Keratinocyte (primary cell): ENCODE measurements at regions not wholly inside any gene's neighbourhood (a gene's known extent, or its start where the extent isn't known, plus 50 kb on each side); places are given as distances from the start of the nearest gene placed in this dataset.

Experiments used
- DNase-seq: peaks from one replicate; pipeline ENCODE4 v3.0.0-alpha.2; 2011; ENCODE audit warnings: low read depth, missing footprints, low spot score
- FAIRE-seq: peaks from 2 replicates; lab custom pipeline; 2011; peaks lifted over from hg19 to GRCh38; lab: Jason Lieb, UNC
- H2AFZ ChIP-seq: 2 replicates; pipeline ENCODE4 v1.6.0; 2012; ENCODE audit warnings: low read length, control low read depth, inconsistent platforms; ENCODE audit not compliant: control insufficient read depth
- H3K27ac ChIP-seq: 2 replicates; pipeline ENCODE4 v1.5.1; 2011; ENCODE audit warnings: low read length; ENCODE audit not compliant: control insufficient read depth, insufficient read depth
- H3K27me3 ChIP-seq: 3 replicates; pipeline ENCODE4 v1.6.0; 2011; ENCODE audit warnings: low read length; ENCODE audit not compliant: control insufficient read depth, insufficient read depth; ENCODE audit errors: extremely low read depth
- H3K36me3 ChIP-seq, 2 experiments: 2 replicates in 1 of 2; 3 replicates in 1 of 2; pipeline ENCODE4 v1.5.1; 2011; ENCODE audit warnings: low read length in 2 of 2, mild to moderate bottlenecking in 1 of 2; ENCODE audit not compliant: control insufficient read depth in 2 of 2, insufficient read depth in 2 of 2; ENCODE audit errors: extremely low read depth in 1 of 2
- H3K4me1 ChIP-seq: 3 replicates; pipeline ENCODE4 v1.5.1; 2011; ENCODE audit warnings: low read length; ENCODE audit not compliant: control insufficient read depth, insufficient read depth; ENCODE audit errors: extremely low read depth
- H3K4me2 ChIP-seq: 3 replicates; pipeline ENCODE4 v1.6.0; 2011; ENCODE audit warnings: low read depth, low read length; ENCODE audit not compliant: control insufficient read depth, insufficient read depth; ENCODE audit errors: extremely low read depth
- H3K4me3 ChIP-seq, 3 experiments: fragments of 200-600 bp in 1 of 3; sonication (generic) in 1 of 3; 2 replicates in 2 of 3; 3 replicates in 1 of 3; pipeline ENCODE4 v1.5.1; 2011 to 2016; ENCODE audit warnings: low read length in 3 of 3, mild to moderate bottlenecking in 3 of 3, control low read depth in 2 of 3, inconsistent platforms in 1 of 3, low read depth in 1 of 3, mixed read lengths in 1 of 3, mixed run types in 1 of 3, moderate library complexity in 1 of 3; ENCODE audit not compliant: control insufficient read depth in 2 of 3, insufficient read depth in 2 of 3; ENCODE audit errors: extremely low read depth in 1 of 3
- H3K79me2 ChIP-seq: 2 replicates; pipeline ENCODE4 v1.6.0; 2012; ENCODE audit warnings: low read length; ENCODE audit not compliant: control insufficient read depth, insufficient read depth
- H3K9ac ChIP-seq: 3 replicates; pipeline ENCODE4 v1.6.0; 2011; ENCODE audit warnings: low read length; ENCODE audit not compliant: control insufficient read depth, insufficient read depth; ENCODE audit errors: extremely low read depth
- H3K9me1 ChIP-seq: 3 replicates; pipeline ENCODE4 v1.6.0; 2011; ENCODE audit warnings: low read length; ENCODE audit not compliant: control insufficient read depth, insufficient read depth; ENCODE audit errors: extremely low read depth
- H3K9me3 ChIP-seq: 2 replicates; pipeline ENCODE4 v1.5.1; 2012; ENCODE audit warnings: low read depth, low read length; ENCODE audit not compliant: control insufficient read depth
- H4K20me1 ChIP-seq: 3 replicates; pipeline ENCODE4 v1.6.0; 2011; ENCODE audit warnings: low read length; ENCODE audit not compliant: control insufficient read depth, insufficient read depth; ENCODE audit errors: extremely low read depth
- CTCF ChIP-seq, 3 experiments: IDR thresholded peaks in 1 of 3; conservative IDR thresholded peaks in 1 of 3; optimal IDR thresholded peaks in 1 of 3; 2 replicates in 2 of 3; 3 replicates in 1 of 3; pipeline versions ENCODE3 to v1.5.1; 2011; ENCODE audit warnings: low read length in 3 of 3, mild to moderate bottlenecking in 3 of 3, moderate library complexity in 2 of 3, control low read depth in 1 of 3, inconsistent platforms in 1 of 3; ENCODE audit not compliant: insufficient read depth in 2 of 3; ENCODE audit errors: extremely low read depth in 1 of 3
- EZH2 ChIP-seq: IDR thresholded peaks from one replicate; pipeline ENCODE4 v1.6.1; 2012; ENCODE audit warnings: inconsistent platforms, mild to moderate bottlenecking, low read length, moderate library complexity
- dilution Hi-C: fragments of 300-500 bp; cut with MboI; formaldehyde crosslinking; loops from one replicate; pipeline ENCODE4 v1.7.0; 2020; ENCODE audit warnings: low sequenced_read_pairs; ENCODE audit not compliant: extremely low pct_ligation_motif_present

GRCh38 chr3:27658741-27659140 is 63.4 kb downstream of the EOMES start:
- H2AFZ ChIP-seq, result no peak overlapping the region
- H3K9ac ChIP-seq, result no peak overlapping the region
- H3K4me3 ChIP-seq, result no peak overlapping the region
- H3K4me1 ChIP-seq, result peaks cover 25% of the 10 kb centered on the region
- no peak overlapping the region for H3K4me2 ChIP-seq
- no peaks in the 10 kb centered on the region for H4K20me1 ChIP-seq
- H3K9me1 ChIP-seq, result no peaks in the 10 kb centered on the region
- H3K27me3 ChIP-seq, result no peaks in the 10 kb centered on the region
- no peaks in the 10 kb centered on the region for H3K79me2 ChIP-seq
- dilution Hi-C loops, result no loop called here
- DNase-seq (no peak), FAIRE-seq (peak; percentile 49)
- H3K9me3 ChIP-seq, result no peaks in the 10 kb centered on the region
- H3K36me3 ChIP-seq, result no peaks in the 10 kb centered on the region
- H3K27ac ChIP-seq, result no peak overlapping the region
- no peak for TF ChIP-seq EZH2
- no peak for TF ChIP-seq CTCF (optimal IDR thresholded peaks at IDR 0.05 in 1 of 3, IDR thresholded peaks at IDR 0.05 in 1 of 3, conservative IDR thresholded peaks at IDR 0.05 in 1 of 3; ENCODE audit: extremely low read depth in 1 of 3, insufficient read depth in 2 of 3, low read length in 3 of 3)

GRCh38 chr3:27657871-27658270 is 64.3 kb downstream of the EOMES start:
- Histone ChIP-seq H3K9me1 (no peaks in the 10 kb centered on the region), H3K27me3 (no peaks in the 10 kb centered on the region), H3K36me3 (no peaks in the 10 kb centered on the region), H3K4me3 (no peak overlapping the region), H3K4me1 (peaks cover 25% of the 10 kb centered on the region), H4K20me1 (no peaks in the 10 kb centered on the region), H3K4me2 (no peak overlapping the region), H3K79me2 (no peaks in the 10 kb centered on the region), H3K9me3 (no peaks in the 10 kb centered on the region), H3K27ac (peak overlapping the region; percentile 17), H2AFZ (no peak overlapping the region), H3K9ac (no peak overlapping the region)
- DNase-seq (no peak), FAIRE-seq (peak; percentile 17)
- dilution Hi-C loops, result no loop called here
- TF ChIP-seq EZH2 (no peak), CTCF (optimal IDR thresholded peaks at IDR 0.05 in 1 of 3, IDR thresholded peaks at IDR 0.05 in 1 of 3, conservative IDR thresholded peaks at IDR 0.05 in 1 of 3; ENCODE audit: extremely low read depth in 1 of 3, insufficient read depth in 2 of 3, low read length in 3 of 3) (no peak)
